HUES48 (cell line): ENCODE measurements at regions not wholly inside any gene's neighbourhood (a gene's known extent, or its start where the extent isn't known, plus 50 kb on each side); places are given as distances from the start of the nearest gene placed in this dataset.

Experiments used
- H3K27ac ChIP-seq: one replicate; pipeline ENCODE4 v1.7.0; 2013; ENCODE audit warnings: low read depth, low read length, inconsistent platforms
- H3K27me3 ChIP-seq: 2 replicates; pipeline ENCODE4 v1.6.1; 2013; ENCODE audit warnings: mild to moderate bottlenecking, low read length; ENCODE audit not compliant: control insufficient read depth, insufficient read depth
- H3K36me3 ChIP-seq: 2 replicates; pipeline ENCODE4 v1.6.1; 2013; ENCODE audit warnings: low read length; ENCODE audit not compliant: control insufficient read depth, insufficient read depth
- H3K4me1 ChIP-seq: 2 replicates; pipeline ENCODE4 v1.6.1; 2013; ENCODE audit warnings: mild to moderate bottlenecking, low read length; ENCODE audit not compliant: control insufficient read depth, insufficient read depth
- H3K4me3 ChIP-seq: 2 replicates; pipeline ENCODE4 v1.5.1; 2013; ENCODE audit warnings: mild to moderate bottlenecking, low read depth, low read length
- H3K9ac ChIP-seq: 2 replicates; pipeline ENCODE4 v1.6.1; 2013; ENCODE audit warnings: mild to moderate bottlenecking, low read depth, low read length, moderate library complexity
- H3K9me3 ChIP-seq: 2 replicates; pipeline ENCODE4 v1.6.1; 2013; ENCODE audit warnings: low read length; ENCODE audit not compliant: control insufficient read depth, insufficient read depth

DNA sequence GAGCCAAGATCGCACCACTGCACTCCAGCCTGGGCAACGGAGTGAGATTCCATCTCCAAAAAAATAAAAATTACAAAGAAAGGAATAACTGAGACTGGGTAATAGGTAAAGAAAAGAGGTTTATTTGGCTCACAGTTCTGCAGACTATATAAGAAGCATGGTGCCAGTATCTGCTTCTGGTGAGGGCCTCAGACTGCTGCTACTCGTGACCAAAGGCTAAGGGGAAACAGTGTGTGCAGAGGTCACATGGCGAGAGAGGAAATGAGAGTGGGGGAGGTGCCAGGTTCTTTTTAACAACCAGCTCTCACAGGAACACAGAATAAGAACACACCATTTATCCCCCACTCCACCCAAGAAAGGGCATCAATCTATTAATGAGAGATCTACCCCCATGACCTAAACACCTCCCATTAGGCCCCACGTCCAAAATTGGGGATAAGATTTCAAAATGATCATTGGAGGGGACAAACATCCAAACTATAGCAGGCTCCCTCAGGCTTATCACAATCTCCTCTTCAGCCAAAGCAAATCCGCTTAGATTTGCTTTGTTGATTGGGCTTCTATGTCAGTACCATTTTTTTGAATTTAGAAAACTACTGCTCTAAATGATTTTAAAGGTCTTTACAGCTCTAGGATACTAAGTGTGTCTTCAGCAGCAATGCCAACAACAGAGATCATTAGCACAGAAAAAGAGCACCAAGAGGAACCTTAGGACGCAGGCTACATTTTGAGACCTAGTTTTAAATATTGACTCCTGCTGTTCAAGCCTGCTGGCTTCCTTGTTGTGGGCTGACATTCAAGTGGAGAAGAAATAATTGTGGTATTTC, 84.2 kb upstream of the TBL1XR1 start:
- H3K27ac ChIP-seq, result peak overlapping the region; percentile 65

DNA sequence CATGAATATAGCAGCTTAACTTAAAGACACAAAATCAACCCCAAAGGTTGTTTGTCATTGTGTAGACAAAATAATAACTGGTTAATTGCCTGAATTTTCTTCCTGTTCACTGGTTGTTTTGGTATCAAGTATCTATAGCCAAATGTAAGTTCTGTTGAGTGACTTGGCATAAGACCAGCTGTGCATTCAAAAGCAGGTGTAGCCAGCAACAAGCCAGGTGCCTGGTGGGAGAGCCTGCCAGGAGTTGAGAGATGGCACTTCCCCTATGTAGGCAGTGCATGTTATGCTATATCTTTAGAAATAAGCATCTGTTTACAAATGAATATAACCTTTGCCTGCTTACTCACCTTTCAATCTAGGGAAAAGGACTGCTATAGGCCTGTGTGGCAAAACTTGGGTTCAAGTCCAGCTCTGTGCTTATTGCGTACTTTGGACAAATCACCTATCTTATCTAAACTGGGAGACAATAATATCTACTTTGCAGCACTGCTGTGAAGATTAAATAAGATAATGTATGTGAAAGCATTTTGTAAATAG, 84.9 kb upstream of the TBL1XR1 start:
- H3K4me3 ChIP-seq, result no peak overlapping the region

More for the DNA sequence above, 84.2 kb upstream of the TBL1XR1 start:
- Histone ChIP-seq H3K9me3 (no peaks in the 10 kb centered on the region), H3K36me3 (no peaks in the 10 kb centered on the region), H3K9ac (no peak overlapping the region), H3K4me1 (peaks cover 24% of the 10 kb centered on the region), H3K4me3 (no peak overlapping the region), H3K27me3 (no peaks in the 10 kb centered on the region)

DNA sequence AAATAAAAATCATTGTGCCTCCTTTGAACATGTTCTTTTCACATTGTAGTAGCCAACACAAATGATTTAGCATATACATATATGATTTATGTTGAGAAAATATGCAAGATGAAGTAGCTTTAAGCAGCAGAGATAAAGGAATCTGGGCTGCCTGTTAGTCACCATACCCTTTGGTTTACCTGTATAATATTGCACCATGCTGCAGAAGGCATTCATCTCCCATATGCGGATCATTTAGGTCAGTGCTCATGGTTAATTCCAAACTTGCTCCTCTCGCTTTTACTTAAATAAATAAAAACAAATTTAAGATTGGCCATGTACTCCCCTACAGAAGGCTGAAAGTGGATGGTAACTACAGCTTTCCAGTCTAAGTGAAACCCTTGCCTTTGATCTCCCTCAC, 86.7 kb upstream of the TBL1XR1 start:
- peak overlapping the region; percentile 72 for H3K27ac ChIP-seq
- no peak overlapping the region for H3K4me3 ChIP-seq

More for the DNA sequence above, 84.9 kb upstream of the TBL1XR1 start:
- H3K36me3 ChIP-seq, result no peaks in the 10 kb centered on the region
- no peak overlapping the region for H3K9ac ChIP-seq
- H3K9me3 ChIP-seq, result no peaks in the 10 kb centered on the region
- H3K27me3 ChIP-seq, result no peaks in the 10 kb centered on the region
- H3K27ac ChIP-seq, result peak overlapping the region; percentile 65
- H3K4me1 ChIP-seq, result peaks cover 24% of the 10 kb centered on the region

DNA sequence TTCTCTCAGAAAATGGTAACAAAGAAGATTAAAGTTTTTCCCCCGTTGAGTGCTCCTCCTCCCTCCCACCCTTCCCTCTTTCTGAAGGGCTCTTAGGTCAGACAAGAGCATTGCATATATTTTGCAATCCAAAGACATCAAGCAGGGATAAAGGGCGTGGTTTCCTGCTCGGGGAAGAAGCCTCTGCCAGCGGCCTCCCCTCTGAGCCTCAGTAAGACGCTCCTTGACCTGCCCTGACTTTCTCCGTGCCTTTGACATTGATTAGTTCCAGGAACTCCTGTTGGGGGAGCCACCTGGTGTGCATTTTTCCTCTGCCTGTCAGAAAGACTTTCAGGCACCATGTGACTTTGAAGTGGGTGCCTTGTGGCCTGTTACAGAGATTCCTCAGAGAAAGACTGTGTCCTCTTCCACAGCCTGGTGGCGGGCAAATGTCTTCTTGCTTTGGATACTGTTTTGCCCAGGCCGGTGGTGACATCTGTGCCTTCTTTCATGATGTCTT, 87.2 kb upstream of the TBL1XR1 start:
- H3K27me3 ChIP-seq, result no peaks in the 10 kb centered on the region
- no peaks in the 10 kb centered on the region for H3K36me3 ChIP-seq
- peak overlapping the region; percentile 72 for H3K27ac ChIP-seq
- H3K9ac ChIP-seq, result no peak overlapping the region
- no peak overlapping the region for H3K4me3 ChIP-seq
- no peaks in the 10 kb centered on the region for H3K9me3 ChIP-seq
- peaks cover 20% of the 10 kb centered on the region for H3K4me1 ChIP-seq

More for the DNA sequence above, 86.7 kb upstream of the TBL1XR1 start:
- H3K27me3 ChIP-seq, result no peaks in the 10 kb centered on the region
- H3K36me3 ChIP-seq, result no peaks in the 10 kb centered on the region
- peaks cover 24% of the 10 kb centered on the region for H3K4me1 ChIP-seq
- no peak overlapping the region for H3K9ac ChIP-seq
- no peaks in the 10 kb centered on the region for H3K9me3 ChIP-seq

DNA sequence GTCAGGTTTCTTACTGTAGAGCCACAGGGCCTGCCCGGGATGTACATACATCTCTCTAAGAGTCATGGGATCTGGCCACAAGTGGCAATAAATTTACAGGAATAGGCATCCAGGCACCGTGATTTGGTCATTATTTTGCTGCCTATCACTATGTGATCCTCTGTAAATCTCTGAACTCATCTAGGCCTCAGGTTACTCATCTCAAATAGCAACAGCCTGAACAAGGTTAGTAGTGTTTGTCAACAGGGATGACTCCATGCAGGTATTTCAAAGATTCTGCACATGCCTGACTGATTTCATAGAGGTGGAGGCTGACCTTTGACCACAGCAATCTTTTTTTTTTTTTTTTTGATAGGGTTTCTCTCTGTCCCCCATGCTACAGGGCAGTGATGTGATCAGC, 88.8 kb upstream of the TBL1XR1 start:
- H3K9me3 ChIP-seq, result no peaks in the 10 kb centered on the region
- peaks cover 18% of the 10 kb centered on the region for H3K4me1 ChIP-seq
- no peak overlapping the region for H3K9ac ChIP-seq
- H3K27ac ChIP-seq, result peak overlapping the region; percentile 11
- no peaks in the 10 kb centered on the region for H3K27me3 ChIP-seq
- no peak overlapping the region for H3K4me3 ChIP-seq
- no peaks in the 10 kb centered on the region for H3K36me3 ChIP-seq

DNA sequence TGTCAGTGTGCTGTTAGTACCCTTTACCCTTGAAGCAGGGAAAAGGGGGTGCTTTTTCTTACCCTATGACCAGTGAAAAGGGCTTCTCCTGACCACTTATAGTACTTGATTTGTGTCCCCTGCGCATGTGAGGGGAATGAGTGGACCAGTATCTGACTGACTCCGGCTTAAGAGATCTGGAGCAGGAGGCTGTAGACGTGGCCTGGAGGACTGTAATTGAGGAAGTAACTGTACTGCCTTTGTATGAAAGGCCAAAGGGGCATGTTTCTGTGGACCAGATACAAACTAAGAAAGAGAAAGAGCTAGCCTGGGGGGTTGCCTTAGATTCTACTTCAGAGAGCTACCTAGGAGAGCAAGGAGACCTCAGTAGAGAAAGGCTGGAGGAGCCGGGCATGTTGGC, 89.9 kb upstream of the TBL1XR1 start:
- Histone ChIP-seq H3K4me1 (peaks cover 8% of the 10 kb centered on the region), H3K27ac (no peak overlapping the region), H3K9me3 (no peaks in the 10 kb centered on the region), H3K9ac (no peak overlapping the region), H3K4me3 (no peak overlapping the region), H3K36me3 (no peaks in the 10 kb centered on the region), H3K27me3 (no peaks in the 10 kb centered on the region)

DNA sequence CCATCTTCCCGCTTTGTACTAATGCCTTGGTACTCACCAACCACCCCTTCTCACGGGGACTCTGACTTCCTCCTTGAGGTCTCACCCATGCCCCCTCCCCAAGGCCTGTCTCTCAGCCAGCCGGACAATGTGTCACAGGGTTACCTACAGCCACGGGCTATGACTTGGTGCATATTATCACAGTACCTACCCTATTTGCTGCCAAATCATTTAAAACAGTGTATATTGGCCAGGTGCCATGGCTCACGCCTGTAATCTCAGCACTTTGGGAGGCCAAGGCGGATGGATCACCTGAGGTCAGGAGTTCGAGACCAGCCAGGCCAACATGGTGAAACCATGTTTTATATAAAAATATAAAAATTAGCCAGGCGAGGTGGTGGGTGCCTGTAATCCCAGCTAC, 93.4 kb upstream of the TBL1XR1 start:
- Histone ChIP-seq H3K27ac (no peak overlapping the region), H3K36me3 (no peaks in the 10 kb centered on the region), H3K9ac (no peak overlapping the region), H3K9me3 (no peaks in the 10 kb centered on the region), H3K27me3 (no peaks in the 10 kb centered on the region), H3K4me1 (no peaks in the 10 kb centered on the region), H3K4me3 (no peak overlapping the region)

DNA sequence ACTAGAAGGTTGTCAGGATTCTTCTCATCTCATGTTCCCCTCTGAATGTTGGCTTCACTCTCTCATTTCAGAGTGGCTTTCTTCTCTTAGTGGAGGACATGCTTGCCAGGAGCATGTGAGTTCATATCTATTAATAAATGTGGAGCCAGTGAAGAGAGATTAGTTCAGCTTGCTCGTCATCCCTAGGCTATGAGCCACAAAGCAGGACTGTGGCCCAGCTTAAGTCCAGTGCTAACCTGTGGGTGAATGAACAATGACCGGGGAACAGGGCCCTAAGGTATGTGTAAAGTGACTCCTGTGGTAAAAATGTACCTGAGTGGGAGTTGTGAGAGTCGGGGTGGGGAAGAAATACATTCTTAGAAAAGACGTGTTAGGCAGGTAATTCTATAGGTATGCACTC, 96.9 kb upstream of the TBL1XR1 start:
- no peaks in the 10 kb centered on the region for H3K4me1 ChIP-seq
- H3K36me3 ChIP-seq, result no peaks in the 10 kb centered on the region
- no peak overlapping the region for H3K4me3 ChIP-seq
- no peaks in the 10 kb centered on the region for H3K27me3 ChIP-seq
- H3K9me3 ChIP-seq, result no peaks in the 10 kb centered on the region
- H3K27ac ChIP-seq, result peak overlapping the region; percentile 75
- H3K9ac ChIP-seq, result no peak overlapping the region

DNA sequence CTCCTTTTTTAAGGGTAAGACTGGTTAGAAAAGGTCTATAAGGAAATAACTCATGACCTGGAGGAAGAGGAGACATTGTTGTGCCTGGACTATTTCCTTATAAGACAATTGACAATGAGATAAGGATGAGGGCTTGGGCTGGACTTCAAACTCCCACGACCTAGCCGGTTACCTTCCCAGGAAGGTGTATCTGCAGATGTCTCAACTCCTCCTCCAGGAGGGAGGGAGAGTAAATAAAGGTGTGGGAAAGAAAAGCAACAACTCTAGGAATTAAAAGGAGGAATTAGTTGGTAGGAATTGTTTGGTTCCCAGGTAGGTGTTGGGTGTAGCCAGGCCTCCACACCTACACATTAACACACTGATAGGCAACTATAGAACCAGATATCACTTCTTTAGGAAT, 97.8 kb upstream of the TBL1XR1 start:
- Histone ChIP-seq H3K4me1 (no peaks in the 10 kb centered on the region), H3K36me3 (no peaks in the 10 kb centered on the region), H3K27ac (peak overlapping the region; percentile 75), H3K9ac (no peak overlapping the region), H3K27me3 (no peaks in the 10 kb centered on the region), H3K9me3 (no peaks in the 10 kb centered on the region), H3K4me3 (no peak overlapping the region)

DNA sequence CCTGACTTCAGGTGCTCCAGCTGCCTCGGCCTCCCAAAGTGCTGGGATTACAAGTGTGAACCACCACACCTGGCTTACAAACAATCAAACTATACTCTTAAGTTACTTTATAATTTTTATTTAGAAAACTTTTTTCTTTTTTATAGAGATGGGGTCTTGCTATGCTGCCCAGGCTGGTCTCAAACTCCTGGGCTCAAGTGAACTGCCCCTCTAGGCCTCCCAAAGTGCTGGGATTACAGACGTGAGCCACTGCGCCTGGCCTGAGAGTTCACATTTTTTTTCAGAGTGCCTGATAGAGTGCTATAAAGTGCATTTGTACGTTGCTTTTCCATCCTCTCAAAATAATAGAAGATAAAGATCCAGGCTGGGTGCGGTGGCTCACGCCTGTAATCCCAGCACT, 102.0 kb upstream of the TBL1XR1 start:
- Histone ChIP-seq H3K4me1 (no peaks in the 10 kb centered on the region), H3K4me3 (no peak overlapping the region), H3K9ac (no peak overlapping the region), H3K9me3 (no peaks in the 10 kb centered on the region), H3K27ac (no peak overlapping the region), H3K36me3 (no peaks in the 10 kb centered on the region), H3K27me3 (no peaks in the 10 kb centered on the region)

DNA sequence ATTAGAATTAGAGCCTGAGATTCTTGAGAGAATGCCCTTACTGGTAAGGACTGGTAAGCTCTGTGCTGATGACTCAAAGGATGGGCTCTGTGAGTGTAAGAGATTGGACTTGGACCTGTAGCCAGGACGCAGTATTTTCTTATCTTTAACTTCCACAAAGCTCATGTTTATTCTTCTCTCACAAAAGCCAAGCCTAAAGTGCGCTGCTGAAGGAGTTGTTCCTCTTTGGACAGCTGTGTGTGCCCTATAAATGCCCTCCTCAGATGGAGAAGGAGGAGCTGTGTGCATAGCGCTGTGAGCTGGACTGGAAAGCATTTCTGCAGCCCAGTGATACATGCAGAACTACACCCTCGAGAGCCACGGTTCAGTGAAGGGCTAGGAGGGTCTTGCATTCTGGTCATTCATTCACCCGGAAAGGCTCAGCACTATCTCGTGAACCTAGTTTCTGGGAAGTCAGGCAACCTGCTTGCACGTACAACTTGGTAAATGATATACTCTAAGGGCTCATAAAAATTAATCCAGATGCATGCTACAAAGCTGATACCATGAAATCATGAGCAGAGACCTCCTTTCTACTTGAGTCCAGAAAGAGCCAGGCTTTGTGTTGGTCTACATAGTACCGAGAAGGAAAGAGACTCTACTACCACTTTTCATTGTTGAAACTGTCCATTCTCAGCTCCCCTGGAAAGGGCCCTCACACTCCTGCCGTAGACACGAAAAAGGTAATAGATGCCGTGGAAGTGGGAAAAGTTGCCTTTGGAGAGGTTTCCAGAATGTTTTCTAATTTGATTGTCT, 103.0 kb upstream of the TBL1XR1 start:
- H3K9ac ChIP-seq, result no peak overlapping the region

More for the DNA sequence above, 103.0 kb upstream of the TBL1XR1 start:
- H3K36me3 ChIP-seq, result no peaks in the 10 kb centered on the region
- no peak overlapping the region for H3K4me3 ChIP-seq
- no peaks in the 10 kb centered on the region for H3K4me1 ChIP-seq
- peak overlapping the region; percentile 61 for H3K27ac ChIP-seq
- H3K27me3 ChIP-seq, result no peaks in the 10 kb centered on the region
- H3K9me3 ChIP-seq, result no peaks in the 10 kb centered on the region
